Left cardiac atrium (tissue), 4 donors: ENCODE measurements at regions not wholly inside any gene's neighbourhood (a gene's known extent, or its start where the extent isn't known, plus 50 kb on each side); places are given as distances from the start of the nearest gene placed in this dataset.

Experiments
- ATAC-seq, 2 donors: fragments of 200-7000 bp; cut with Tn5 transposase; one replicate each; pipeline ENCODE4 v1.9.1; 2020; ENCODE audit warnings: mild to moderate bottlenecking in 2 of 2, moderate library complexity in 2 of 2
- DNase-seq: peaks from one replicate; pipeline ENCODE4 v3.0.0-alpha.2; 2020
- intact Hi-C, 2 donors: fragments of 100-400 bp; cut with DNase I; formaldehyde crosslinking; loops; one replicate each; pipeline versions ENCODE4 v1.14.1 to v1.15.1; 2022 to 2023
- donor health status: DM: no; HTN: yes; CAD: no.
- donor health status: DM: no; HTN: yes; CAD: no; lungs with severe emphysema.
- donor health status: DM: yes; HTN: yes; CAD: no.
- donor health status: Dilated cardiomyopathy.

GRCh38 chr1:30511106-30511505, 212.3 kb downstream of the MATN1 start:
- intact Hi-C loops = no loop called here
- ATAC-seq (no peak), DNase-seq (no peak)

- ATAC-seq (no peak), DNase-seq (no peak)
- intact Hi-C loops = no loop called here
Measured at GRCh38 chr1:30509670-30510069, 213.7 kb downstream of the MATN1 start.

- intact Hi-C loops = no loop called here
- DNase-seq = no peak
- no peak for ATAC-seq
Measured at GRCh38 chr1:30508611-30509010, 214.8 kb downstream of the MATN1 start.

GRCh38 chr1:30508175-30508448, 215.3 kb downstream of the MATN1 start:
- intact Hi-C loops = no loop called here
- ATAC-seq = no peak

GRCh38 chr1:30507401-30508174, 215.8 kb downstream of the MATN1 start:
- intact Hi-C loops = no loop called here
- no peak for DNase-seq

More at GRCh38 chr1:30508175-30508448, 215.3 kb downstream of the MATN1 start:
- DNase-seq = no peak

GRCh38 chr1:30507016-30507312, 216.4 kb downstream of the MATN1 start:
- DNase-seq (no peak), ATAC-seq (no peak)
- intact Hi-C loops = no loop called here

More at GRCh38 chr1:30507401-30508174, 215.8 kb downstream of the MATN1 start:
- ATAC-seq = no peak

- intact Hi-C loops = no loop called here
- DNase-seq (no peak), ATAC-seq (no peak)
Measured at GRCh38 chr1:30506291-30507015, 216.9 kb downstream of the MATN1 start.

GRCh38 chr1:30505853-30506252, 217.5 kb downstream of the MATN1 start:
- DNase-seq (no peak), ATAC-seq (no peak)
- intact Hi-C loops = no loop called here

GRCh38 chr1:30492451-30492850, 230.9 kb downstream of the MATN1 start:
- intact Hi-C loops = no loop called here
- DNase-seq (no peak), ATAC-seq (no peak)

GRCh38 chr1:30491831-30492230, 231.6 kb downstream of the MATN1 start:
- DNase-seq (no peak), ATAC-seq (no peak)
- intact Hi-C loops = no loop called here

- ATAC-seq (no peak), DNase-seq (no peak)
Measured at GRCh38 chr1:30490554-30491053, 232.8 kb downstream of the MATN1 start.

GRCh38 chr1:30489737-30490389, 233.5 kb downstream of the MATN1 start:
- ATAC-seq (no peak), DNase-seq (no peak)
- intact Hi-C loops = no loop called here

More at GRCh38 chr1:30490554-30491053, 232.8 kb downstream of the MATN1 start:
- intact Hi-C loops = no loop called here

GRCh38 chr1:30488324-30488913, 235.0 kb downstream of the MATN1 start:
- ATAC-seq (no peak), DNase-seq (no peak)
- intact Hi-C loops = no loop called here

GRCh38 chr1:30487042-30487441, 236.3 kb downstream of the MATN1 start:
- ATAC-seq (no peak), DNase-seq (no peak)
- intact Hi-C loops = no loop called here

- no peak for DNase-seq
Measured at GRCh38 chr1:30485072-30485471, 238.3 kb downstream of the MATN1 start.

GRCh38 chr1:30484668-30485067, 238.7 kb downstream of the MATN1 start:
- intact Hi-C loops = no loop called here
- DNase-seq = no peak

More at GRCh38 chr1:30485072-30485471, 238.3 kb downstream of the MATN1 start:
- intact Hi-C loops = no loop called here
- no peak for ATAC-seq

GRCh38 chr1:30479575-30479974, 243.8 kb downstream of the MATN1 start:
- intact Hi-C loops = no loop called here
- DNase-seq (no peak), ATAC-seq (no peak)

More at GRCh38 chr1:30484668-30485067, 238.7 kb downstream of the MATN1 start:
- ATAC-seq = no peak

- ATAC-seq (no peak), DNase-seq (no peak)
- intact Hi-C loops = no loop called here
Measured at GRCh38 chr1:30478799-30479563, 244.4 kb downstream of the MATN1 start.

- no peak for DNase-seq
- ATAC-seq = no peak
- intact Hi-C loops = no loop called here
Measured at GRCh38 chr1:30478283-30478682, 245.1 kb downstream of the MATN1 start.
